Tibial artery (tissue), 4 donors: ENCODE measurements at regions not wholly inside any gene's neighbourhood (a gene's known extent, or its start where the extent isn't known, plus 50 kb on each side); places are given as distances from the start of the nearest gene placed in this dataset.

ENCODE experiments used
- DNase-seq, 2 donors: peaks; one replicate each; pipeline ENCODE4 v3.0.0-alpha.2; 2019
- H3K27ac ChIP-seq, 2 donors: fragments of 200-600 bp; sonication (generic) in 1 of 2; 1 replicate in 1 of 2; 2 replicates in 1 of 2; pipeline ENCODE4 v1.5.1; 2018 to 2019; ENCODE audit warnings: mild to moderate bottlenecking in 1 of 2
- H3K27me3 ChIP-seq, 2 donors: fragments of 200-600 bp; sonication (generic) in 1 of 2; one replicate each; pipeline versions ENCODE4 v1.5.1 to v1.6.0; 2016 to 2019
- H3K36me3 ChIP-seq, 3 donors: fragments of 200-600 bp; sonication (generic) in 2 of 3; one replicate each; pipeline ENCODE4 v1.5.1; 2016 to 2019; ENCODE audit warnings: mild to moderate bottlenecking in 2 of 3
- H3K4me1 ChIP-seq, 4 donors: fragments of 200-600 bp; sonication (generic) in 2 of 4; 1 replicate in 3 of 4; 2 replicates in 1 of 4; pipeline ENCODE4 v1.5.1; 2016 to 2019
- H3K4me3 ChIP-seq, 2 donors: fragments of 200-600 bp; sonication (generic) in 1 of 2; 1 replicate in 1 of 2; 2 replicates in 1 of 2; pipeline ENCODE4 v1.5.1; 2018 to 2019; ENCODE audit warnings: mild to moderate bottlenecking in 2 of 2
- H3K9me3 ChIP-seq, 3 donors: fragments of 200-600 bp; sonication (generic) in 1 of 3; one replicate each; pipeline ENCODE4 v1.5.1; 2016 to 2019
- CTCF ChIP-seq, 2 experiments: fragments of 200-600 bp in 1 of 2; fragments of 450-650 bp in 1 of 2; IDR thresholded peaks; one replicate each; pipeline ENCODE4 v1.5.1; 2017 to 2019; ENCODE audit warnings: antibody characterized with exemption in 2 of 2, mild to moderate bottlenecking in 1 of 2, moderate library complexity in 1 of 2
- intact Hi-C: fragments of 100-400 bp; cut with DNase I; formaldehyde crosslinking; loops from one replicate; pipeline ENCODE4 v1.15.0; 2023; ENCODE audit warnings: low total_unique reads

GRCh38 chr9:81242866-81243265 is 446.5 kb downstream of the TLE1 start:
- intact Hi-C loops = no loop called here
- Histone ChIP-seq H3K9me3 (no peaks in the 10 kb centered on the region), H3K27ac (no peak overlapping the region), H3K36me3 (no peaks in the 10 kb centered on the region), H3K27me3 (no peaks in the 10 kb centered on the region), H3K4me3 (no peak overlapping the region), H3K4me1 (no peaks in the 10 kb centered on the region)
- no peak for DNase-seq
- no peak for TF ChIP-seq CTCF (IDR thresholded peaks at IDR 0.05)

GRCh38 chr9:81239388-81239787 is 450.0 kb downstream of the TLE1 start:
- H3K4me1 ChIP-seq = no peaks in the 10 kb centered on the region
- no peak for TF ChIP-seq CTCF (IDR thresholded peaks at IDR 0.05)
- H3K36me3 ChIP-seq = no peaks in the 10 kb centered on the region
- no peaks in the 10 kb centered on the region for H3K27me3 ChIP-seq
- H3K4me3 ChIP-seq = no peak overlapping the region
- no peak for DNase-seq
- H3K9me3 ChIP-seq = no peaks in the 10 kb centered on the region
- intact Hi-C loops = no loop called here
- H3K27ac ChIP-seq = no peak overlapping the region

GRCh38 chr9:81237565-81238231 is 451.6 kb downstream of the TLE1 start:
- TF ChIP-seq CTCF (IDR thresholded peaks at IDR 0.05) = no peak
- no peaks in the 10 kb centered on the region for H3K27me3 ChIP-seq
- H3K9me3 ChIP-seq = no peaks in the 10 kb centered on the region
- no peak for DNase-seq
- intact Hi-C loops = no loop called here
- no peak overlapping the region for H3K4me3 ChIP-seq
- no peak overlapping the region for H3K27ac ChIP-seq
- H3K36me3 ChIP-seq = no peaks in the 10 kb centered on the region
- H3K4me1 ChIP-seq = no peaks in the 10 kb centered on the region

- no peaks in the 10 kb centered on the region for H3K9me3 ChIP-seq
- H3K4me1 ChIP-seq = no peaks in the 10 kb centered on the region
- no peak overlapping the region for H3K27ac ChIP-seq
- TF ChIP-seq CTCF (IDR thresholded peaks at IDR 0.05) = no peak
- H3K4me3 ChIP-seq = no peak overlapping the region
- DNase-seq = no peak
- intact Hi-C loops = no loop called here
- H3K36me3 ChIP-seq = no peaks in the 10 kb centered on the region
- H3K27me3 ChIP-seq = no peaks in the 10 kb centered on the region
Measured at GRCh38 chr9:81234924-81235610, 454.3 kb downstream of the TLE1 start.

GRCh38 chr9:81231011-81231410 is 458.3 kb downstream of the TLE1 start:
- intact Hi-C loops = no loop called here
- Histone ChIP-seq H3K4me3 (no peak overlapping the region), H3K27ac (no peak overlapping the region), H3K27me3 (no peaks in the 10 kb centered on the region), H3K4me1 (no peaks in the 10 kb centered on the region), H3K36me3 (no peaks in the 10 kb centered on the region), H3K9me3 (no peaks in the 10 kb centered on the region)
- TF ChIP-seq CTCF (IDR thresholded peaks at IDR 0.05) = no peak
- no peak for DNase-seq
